CD4-positive, CD25-positive, alpha-beta regulatory T cell (primary cell): ENCODE measurements at regions not wholly inside any gene's neighbourhood (a gene's known extent, or its start where the extent isn't known, plus 50 kb on each side); places are given as distances from the start of the nearest gene placed in this dataset.

ENCODE experiments used
- ATAC-seq, 2 donors: fragments of 150-1000 bp; cut with Tn5 transposase; one replicate each; pipeline ENCODE4 v1.10.0; 2021; ENCODE audit warnings: low read depth in 2 of 2, moderate number of reproducible peaks in 2 of 2, moderate library complexity in 1 of 2
- DNase-seq, 3 donors: peaks; one replicate each; pipeline versions ENCODE4 v3.0.0 to v3.0.0-alpha.2; 2012 to 2022; ENCODE audit warnings: mixed read lengths in 1 of 3
- H3K27ac ChIP-seq: one replicate; pipeline ENCODE4 v1.7.0; 2013; ENCODE audit warnings: mild to moderate bottlenecking, low read length; ENCODE audit not compliant: insufficient read depth, poor library complexity, severe bottlenecking
- H3K27me3 ChIP-seq: one replicate; pipeline ENCODE4 v1.7.0; 2013; ENCODE audit warnings: low read length; ENCODE audit not compliant: control insufficient read depth, insufficient read depth
- H3K36me3 ChIP-seq: one replicate; pipeline ENCODE4 v1.7.0; 2013; ENCODE audit warnings: mild to moderate bottlenecking, low read length, moderate library complexity; ENCODE audit not compliant: control insufficient read depth, insufficient read depth
- H3K4me1 ChIP-seq: 2 replicates; pipeline ENCODE4 v1.7.0; 2013; ENCODE audit warnings: mild to moderate bottlenecking, low read length; ENCODE audit not compliant: insufficient read depth, control insufficient read depth, poor library complexity, severe bottlenecking
- H3K4me3 ChIP-seq: one replicate; pipeline ENCODE4 v1.7.0; 2013; ENCODE audit warnings: low read depth, mild to moderate bottlenecking, low read length, moderate library complexity
- H3K9me3 ChIP-seq, 2 experiments: 1 replicate in 1 of 2; 2 replicates in 1 of 2; pipeline ENCODE4 v1.7.0; 2013; ENCODE audit warnings: low read length in 2 of 2, mild to moderate bottlenecking in 1 of 2, moderate library complexity in 1 of 2; ENCODE audit not compliant: control insufficient read depth in 2 of 2
- H3K27ac Mint-ChIP-seq, 3 donors: one replicate each; pipeline ENCODE4 v1.8.0; 2020 to 2022; ENCODE audit warnings: mild to moderate bottlenecking in 3 of 3, mixed read lengths in 3 of 3, moderate library complexity in 2 of 3
- H3K27me3 Mint-ChIP-seq: one replicate; pipeline ENCODE4 v1.8.0; 2022; ENCODE audit warnings: mild to moderate bottlenecking, mixed read lengths
- H3K36me3 Mint-ChIP-seq: one replicate; pipeline ENCODE4 v1.8.0; 2020; ENCODE audit warnings: mixed read lengths
- H3K4me1 Mint-ChIP-seq, 4 donors: one replicate each; pipeline ENCODE4 v1.8.0; 2020 to 2022; ENCODE audit warnings: mixed read lengths in 4 of 4, mild to moderate bottlenecking in 1 of 4
- H3K4me3 Mint-ChIP-seq, 4 donors: one replicate each; pipeline ENCODE4 v1.8.0; 2020 to 2022; ENCODE audit warnings: mild to moderate bottlenecking in 4 of 4, mixed read lengths in 4 of 4, moderate library complexity in 3 of 4
- H3K9me3 Mint-ChIP-seq, 7 donors: one replicate each; pipeline ENCODE4 v1.8.0; 2020 to 2022; ENCODE audit warnings: mixed read lengths in 7 of 7, mild to moderate bottlenecking in 3 of 7, moderate library complexity in 2 of 7

GRCh38 chr2:100627330-100628300 lies 64.8 kb downstream of the PDCL3 start:
- H3K27ac ChIP-seq, result no peak overlapping the region
- ATAC-seq (peak in 1 of 2 donors; percentile 30), DNase-seq (no peak)
- peaks cover 4% of the 10 kb centered on the region for H3K27me3 Mint-ChIP-seq
- no peaks in the 10 kb centered on the region for H3K9me3 ChIP-seq
- peak overlapping the region in 2 of 3 donors; percentile 7 to 63 for H3K27ac Mint-ChIP-seq
- no peak overlapping the region for H3K4me3 ChIP-seq
- H3K36me3 Mint-ChIP-seq, result no peaks in the 10 kb centered on the region
- H3K4me3 Mint-ChIP-seq, result no peak overlapping the region
- peaks cover 10% of the 10 kb centered on the region for H3K4me1 ChIP-seq
- H3K27me3 ChIP-seq, result no peaks in the 10 kb centered on the region
- H3K4me1 Mint-ChIP-seq, result peaks cover 0 to 27% (median 13%) of the 10 kb centered on the region in 4 donors
- no peaks in the 10 kb centered on the region for H3K9me3 Mint-ChIP-seq
- no peaks in the 10 kb centered on the region for H3K36me3 ChIP-seq

DNA sequence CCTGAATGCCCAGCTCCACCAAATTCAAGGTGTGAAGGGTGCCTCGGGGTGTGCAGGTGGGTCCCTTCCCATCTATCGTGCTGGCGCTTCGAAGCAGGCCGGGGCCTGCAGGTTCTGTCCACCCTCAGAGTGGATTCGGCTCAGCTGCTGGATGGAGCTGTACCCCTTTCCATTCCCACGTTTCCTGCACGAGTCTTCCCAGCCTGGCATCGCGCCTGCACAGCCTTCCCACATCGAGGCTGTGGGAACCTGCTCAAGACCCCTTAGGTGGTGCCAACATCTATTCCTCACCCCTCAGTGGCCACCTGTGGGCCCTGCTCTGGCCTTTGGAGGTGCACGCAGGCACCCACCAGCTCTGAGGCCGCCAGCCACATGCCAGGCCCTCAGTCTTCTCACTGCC lies 65.7 kb downstream of the PDCL3 start:
- no peak overlapping the region for H3K4me3 ChIP-seq
- no peaks in the 10 kb centered on the region for H3K27me3 ChIP-seq
- Mint-ChIP-seq H3K4me3 (no peak overlapping the region), H3K27me3 (peaks cover 4% of the 10 kb centered on the region), H3K36me3 (no peaks in the 10 kb centered on the region), H3K9me3 (no peaks in the 10 kb centered on the region), H3K4me1 (peaks cover 0 to 27% (median 13%) of the 10 kb centered on the region in 4 donors), H3K27ac (peak overlapping the region in 1 of 3 donors; percentile 63)
- no peaks in the 10 kb centered on the region for H3K36me3 ChIP-seq
- H3K27ac ChIP-seq, result no peak overlapping the region
- H3K4me1 ChIP-seq, result peaks cover 10% of the 10 kb centered on the region
- H3K9me3 ChIP-seq, result no peaks in the 10 kb centered on the region
- DNase-seq (no peak), ATAC-seq (no peak)

DNA sequence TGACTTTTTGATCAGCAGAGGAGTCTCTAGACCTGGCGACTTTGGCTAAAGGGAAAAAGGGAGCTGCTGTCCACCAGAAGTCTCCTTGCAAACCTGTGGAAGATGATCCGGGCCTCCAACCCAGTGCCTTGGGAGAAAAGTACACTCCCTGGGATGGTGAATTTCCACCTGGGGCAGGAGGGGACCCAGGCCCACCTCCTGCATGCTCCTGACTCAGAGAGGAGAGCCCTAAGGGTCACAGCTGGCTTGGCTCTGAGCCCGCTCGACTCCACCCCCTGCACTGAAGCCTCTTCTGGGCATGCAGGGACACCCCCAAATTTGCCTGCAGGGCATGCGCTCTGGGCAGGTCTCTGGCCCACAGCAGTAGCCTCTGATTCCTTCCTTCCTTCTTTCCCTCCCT lies 66.5 kb downstream of the PDCL3 start:
- H3K9me3 Mint-ChIP-seq, result no peaks in the 10 kb centered on the region
- H3K9me3 ChIP-seq, result no peaks in the 10 kb centered on the region
- H3K36me3 ChIP-seq, result no peaks in the 10 kb centered on the region
- H3K27ac Mint-ChIP-seq, result no peak overlapping the region
- no peak overlapping the region for H3K4me3 Mint-ChIP-seq
- peaks cover 0 to 27% (median 13%) of the 10 kb centered on the region in 4 donors for H3K4me1 Mint-ChIP-seq
- H3K4me3 ChIP-seq, result no peak overlapping the region
- ATAC-seq (no peak), DNase-seq (no peak)
- H3K36me3 Mint-ChIP-seq, result no peaks in the 10 kb centered on the region
- H3K27me3 Mint-ChIP-seq, result peaks cover 4% of the 10 kb centered on the region
- H3K4me1 ChIP-seq, result peaks cover 10% of the 10 kb centered on the region
- no peaks in the 10 kb centered on the region for H3K27me3 ChIP-seq
- H3K27ac ChIP-seq, result no peak overlapping the region

- no peak for ATAC-seq
- H3K27ac Mint-ChIP-seq, result peak overlapping the region in 1 of 3 donors; percentile 49
Observed at GRCh38 chr2:100630473-100630977, 67.7 kb downstream of the PDCL3 start.

GRCh38 chr2:100632037-100632436 lies 69.2 kb downstream of the PDCL3 start:
- H3K4me1 ChIP-seq, result peaks cover 10% of the 10 kb centered on the region
- Mint-ChIP-seq H3K4me3 (no peak overlapping the region), H3K27me3 (peaks cover 7% of the 10 kb centered on the region), H3K27ac (no peak overlapping the region), H3K4me1 (peaks cover 0 to 23% (median 13%) of the 10 kb centered on the region in 4 donors), H3K9me3 (no peaks in the 10 kb centered on the region), H3K36me3 (no peaks in the 10 kb centered on the region)
- DNase-seq, result no peak
- H3K4me3 ChIP-seq, result no peak overlapping the region
- no peak overlapping the region for H3K27ac ChIP-seq
- ATAC-seq, result no peak
- H3K27me3 ChIP-seq, result no peaks in the 10 kb centered on the region
- H3K9me3 ChIP-seq, result no peaks in the 10 kb centered on the region
- H3K36me3 ChIP-seq, result no peaks in the 10 kb centered on the region

More at GRCh38 chr2:100630473-100630977, 67.7 kb downstream of the PDCL3 start:
- no peaks in the 10 kb centered on the region for H3K36me3 ChIP-seq
- no peak overlapping the region for H3K27ac ChIP-seq
- peaks cover 10% of the 10 kb centered on the region for H3K4me1 ChIP-seq
- Mint-ChIP-seq H3K36me3 (no peaks in the 10 kb centered on the region), H3K27me3 (peaks cover 4% of the 10 kb centered on the region), H3K4me1 (peaks cover 0 to 27% (median 13%) of the 10 kb centered on the region in 4 donors), H3K9me3 (no peaks in the 10 kb centered on the region), H3K4me3 (no peak overlapping the region)
- H3K27me3 ChIP-seq, result no peaks in the 10 kb centered on the region
- H3K4me3 ChIP-seq, result no peak overlapping the region
- no peaks in the 10 kb centered on the region for H3K9me3 ChIP-seq
- DNase-seq, result peak in 1 of 3 donors; percentile 49

GRCh38 chr2:100632759-100633158 lies 70.0 kb downstream of the PDCL3 start:
- Mint-ChIP-seq H3K4me1 (peaks cover 0 to 20% (median 13%) of the 10 kb centered on the region in 4 donors), H3K36me3 (no peaks in the 10 kb centered on the region), H3K4me3 (no peak overlapping the region), H3K9me3 (peaks cover 0 to 2% (median 0%) of the 10 kb centered on the region in 7 donors), H3K27me3 (peaks cover 7% of the 10 kb centered on the region), H3K27ac (no peak overlapping the region)
- H3K27me3 ChIP-seq, result no peaks in the 10 kb centered on the region
- no peak overlapping the region for H3K27ac ChIP-seq
- ATAC-seq (no peak), DNase-seq (no peak)
- no peak overlapping the region for H3K4me3 ChIP-seq
- H3K4me1 ChIP-seq, result peaks cover 8% of the 10 kb centered on the region
- H3K9me3 ChIP-seq, result no peaks in the 10 kb centered on the region
- H3K36me3 ChIP-seq, result no peaks in the 10 kb centered on the region

GRCh38 chr2:100639588-100640390 lies 77.0 kb downstream of the PDCL3 start:
- no peak overlapping the region for H3K4me3 ChIP-seq
- no peak overlapping the region for H3K27ac ChIP-seq
- DNase-seq (no peak), ATAC-seq (no peak)
- no peak overlapping the region for H3K4me3 Mint-ChIP-seq
- peaks cover 2% of the 10 kb centered on the region for H3K27me3 ChIP-seq
- H3K9me3 Mint-ChIP-seq, result peaks cover 0 to 2% (median 0%) of the 10 kb centered on the region in 7 donors
- peak overlapping the region in 1 of 3 donors; percentile 9 for H3K27ac Mint-ChIP-seq
- H3K4me1 Mint-ChIP-seq, result peaks cover 7 to 47% (median 12%) of the 10 kb centered on the region in 4 donors
- no peaks in the 10 kb centered on the region for H3K36me3 ChIP-seq
- no peaks in the 10 kb centered on the region for H3K36me3 Mint-ChIP-seq
- H3K4me1 ChIP-seq, result peaks cover 15% of the 10 kb centered on the region
- no peaks in the 10 kb centered on the region for H3K9me3 ChIP-seq
- H3K27me3 Mint-ChIP-seq, result peaks cover 9% of the 10 kb centered on the region
